Gastroesophageal sphincter (tissue), 4 donors: ENCODE measurements at regions not wholly inside any gene's neighbourhood (a gene's known extent, or its start where the extent isn't known, plus 50 kb on each side); places are given as distances from the start of the nearest gene placed in this dataset.
"Not testable (repeated sequence)": the region's sequence is repeated elsewhere in the genome, so short reads cannot be mapped to it uniquely, and the experiment has no call there.

Experiments used
- ATAC-seq: fragments of 150-250 bp; one replicate; pipeline ENCODE4 v1.9.1; 2016; ENCODE audit warnings: mild to moderate bottlenecking, moderate library complexity
- H3K27ac ChIP-seq, 4 donors: fragments of 200-600 bp; sonication (generic) in 3 of 4; 1 replicate in 3 of 4; 2 replicates in 1 of 4; pipeline ENCODE4 v1.5.1; 2016 to 2019
- H3K27me3 ChIP-seq: fragments of 200-600 bp; sonication (generic); one replicate; pipeline ENCODE4 v1.5.1; 2019
- H3K36me3 ChIP-seq, 2 donors: fragments of 200-600 bp; sonication (generic); one replicate each; pipeline ENCODE4 v1.5.1; 2019; ENCODE audit warnings: control low read depth in 1 of 2
- H3K4me1 ChIP-seq, 3 donors: fragments of 200-600 bp; sonication (generic); 1 replicate in 2 of 3; 2 replicates in 1 of 3; pipeline ENCODE4 v1.5.1; 2016 to 2019; ENCODE audit warnings: control low read depth in 2 of 3
- H3K4me3 ChIP-seq, 2 donors: fragments of 200-600 bp; sonication (generic); one replicate each; pipeline ENCODE4 v1.5.1; 2019; ENCODE audit warnings: mild to moderate bottlenecking in 1 of 2, moderate library complexity in 1 of 2
- H3K9me3 ChIP-seq, 3 donors: fragments of 200-600 bp; sonication (generic); one replicate each; pipeline ENCODE4 v1.5.1; 2017 to 2019; ENCODE audit warnings: control low read depth in 2 of 3
- CTCF ChIP-seq, 4 experiments: fragments of 200-600 bp in 2 of 4; fragments of 450-650 bp in 2 of 4; sonication (generic) in 1 of 4; IDR thresholded peaks; one replicate each; pipeline ENCODE4 v1.5.1; 2017 to 2019; ENCODE audit warnings: antibody characterized with exemption in 4 of 4, mild to moderate bottlenecking in 2 of 4, moderate library complexity in 2 of 4
- EP300 ChIP-seq: sonication (generic); formaldehyde crosslinking; IDR thresholded peaks from one replicate; pipeline ENCODE4 v1.6.1; 2017; ENCODE audit warnings: antibody characterized with exemption, mild to moderate bottlenecking
- POLR2A ChIP-seq, 2 donors: fragments of 450-650 bp; IDR thresholded peaks; one replicate each; pipeline ENCODE4 v1.6.1; 2017; ENCODE audit warnings: antibody characterized with exemption in 2 of 2, mild to moderate bottlenecking in 2 of 2, moderate library complexity in 1 of 2
- POLR2AphosphoS5 ChIP-seq: sonication (generic); formaldehyde crosslinking; IDR thresholded peaks from one replicate; pipeline ENCODE4 v1.6.1; 2017; ENCODE audit warnings: antibody characterized with exemption
- WGBS, 2 donors: methylation state at CpG; one replicate each; pipeline ENCODE4 v1.1.5; 2018; ENCODE audit warnings: low coverage in 1 of 2; 5-methylcytosine and 5-hydroxymethylcytosine counted together
- small RNA-seq, 4 donors: library from RNA; depleted of rRNA; stranded (forward); fragments of <200 nt; gene quantifications; one replicate each; pipeline ENCODE3, GENCODE V24; 2016

DNA sequence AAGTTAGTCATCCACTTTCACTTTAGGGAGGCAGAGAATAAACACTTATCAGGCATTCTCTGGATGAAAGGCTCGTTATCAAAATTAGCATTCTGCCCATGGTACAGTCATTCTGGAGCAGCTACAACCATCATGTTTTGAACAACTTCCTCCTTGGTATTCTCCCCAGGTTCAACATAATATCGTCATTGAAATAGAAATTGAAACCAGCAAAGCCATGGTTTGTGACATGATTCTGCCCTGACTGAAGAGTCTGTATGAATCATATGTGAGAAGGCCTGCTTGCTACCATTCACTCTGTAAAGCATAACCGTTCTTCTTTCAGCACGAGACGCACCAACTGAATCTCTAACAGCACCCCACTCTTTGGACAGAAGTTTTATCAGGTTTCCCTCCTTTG lies 127.5 kb upstream of the RADX start:
- H3K27me3 ChIP-seq = no peaks in the 10 kb centered on the region
- ATAC-seq = no peak
- no peaks in the 10 kb centered on the region for H3K4me1 ChIP-seq
- TF ChIP-seq POLR2A (IDR thresholded peaks at IDR 0.05) = no peak
- TF ChIP-seq EP300 = no peak
- no peak for TF ChIP-seq CTCF (IDR thresholded peaks at IDR 0.05)
- no peak for TF ChIP-seq POLR2AphosphoS5
- no peak overlapping the region for H3K4me3 ChIP-seq
- no peaks in the 10 kb centered on the region for H3K9me3 ChIP-seq
- WGBS, 2 donors = 68 to 71% methylated on average over 4 to 5 of the region's 5 CpGs
- no peaks in the 10 kb centered on the region for H3K36me3 ChIP-seq
- no peak overlapping the region for H3K27ac ChIP-seq

DNA sequence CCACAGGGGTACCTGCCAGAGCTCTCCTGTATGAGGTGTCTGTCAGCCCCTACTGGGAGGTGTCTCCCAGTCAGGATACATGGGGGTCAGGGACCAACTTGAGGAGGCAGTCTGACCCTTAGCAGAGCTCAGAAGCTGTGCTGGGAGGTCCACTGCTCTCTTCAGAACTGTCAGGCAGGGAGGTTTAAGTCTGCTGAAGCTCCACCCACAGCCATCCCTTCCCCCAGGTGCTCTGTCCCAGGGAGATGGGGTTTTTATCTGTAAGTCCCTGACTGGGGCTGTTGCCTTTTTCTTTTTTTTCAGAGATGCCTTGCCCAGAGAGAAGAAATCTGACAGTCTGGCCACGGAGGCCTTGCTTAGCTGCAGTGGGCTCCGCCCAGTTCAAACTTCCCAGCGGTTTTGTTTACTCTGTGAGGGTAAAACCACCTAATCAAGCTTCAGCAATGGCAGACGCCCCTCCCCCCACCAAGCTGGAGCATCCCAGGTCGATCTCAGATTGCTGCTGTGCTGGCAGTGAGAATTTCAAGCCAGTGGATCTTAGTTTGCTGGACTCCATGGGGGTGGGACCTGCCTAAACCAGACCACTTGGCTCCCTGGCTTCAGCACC lies 118.5 kb upstream of the RADX start:
- H3K4me3 ChIP-seq, H3K27ac ChIP-seq, H3K36me3 ChIP-seq, ATAC-seq, H3K9me3 ChIP-seq, H3K4me1 ChIP-seq, H3K27me3 ChIP-seq: not testable (repeated sequence)
- WGBS, 2 donors = 29% methylated on average over 4 of the region's 5 CpGs; no CpG with 5 or more reads in 1 of the 2 donors

- Histone ChIP-seq H3K27ac (no peak overlapping the region), H3K36me3 (no peaks in the 10 kb centered on the region), H3K27me3 (no peaks in the 10 kb centered on the region), H3K4me1 (no peaks in the 10 kb centered on the region), H3K4me3 (no peak overlapping the region), H3K9me3 (no peaks in the 10 kb centered on the region)
- no peak for ATAC-seq
- TF ChIP-seq POLR2AphosphoS5 (no peak), EP300 (no peak), CTCF (IDR thresholded peaks at IDR 0.05) (no peak), POLR2A (IDR thresholded peaks at IDR 0.05) (no peak)
These were observed 112.3 kb upstream of the RADX start for GRCh38 chrX:106499473-106499872.

GRCh38 chrX:106510713-106511403 lies 100.9 kb upstream of the RADX start:
- no peaks in the 10 kb centered on the region for H3K36me3 ChIP-seq
- WGBS, 2 donors = 80% methylated on average over 1 of the region's 1 CpG
- ATAC-seq = no peak

More at GRCh38 chrX:106510713-106511403, 100.9 kb upstream of the RADX start:
- Histone ChIP-seq H3K9me3 (no peaks in the 10 kb centered on the region), H3K4me1 (no peaks in the 10 kb centered on the region), H3K27me3 (no peaks in the 10 kb centered on the region), H3K27ac (no peak overlapping the region), H3K4me3 (no peak overlapping the region)
- TF ChIP-seq CTCF (IDR thresholded peaks at IDR 0.05) = no peak
- TF ChIP-seq POLR2AphosphoS5 = no peak
- no peak for TF ChIP-seq EP300
- TF ChIP-seq POLR2A (IDR thresholded peaks at IDR 0.05) = no peak

Small RNA genes in the stretch of these regions (small RNA-seq; reads per million reads assigned to genes)
- 0 reads per million in 4 donors for gene AL133271.1
- 0 reads per million in 4 donors for gene RF00019
